ENCODE measurements at regions not wholly inside any gene's neighbourhood (a gene's known extent, or its start where the extent isn't known, plus 50 kb on each side); places are given as distances from the start of the nearest gene placed in this dataset.

DNA sequence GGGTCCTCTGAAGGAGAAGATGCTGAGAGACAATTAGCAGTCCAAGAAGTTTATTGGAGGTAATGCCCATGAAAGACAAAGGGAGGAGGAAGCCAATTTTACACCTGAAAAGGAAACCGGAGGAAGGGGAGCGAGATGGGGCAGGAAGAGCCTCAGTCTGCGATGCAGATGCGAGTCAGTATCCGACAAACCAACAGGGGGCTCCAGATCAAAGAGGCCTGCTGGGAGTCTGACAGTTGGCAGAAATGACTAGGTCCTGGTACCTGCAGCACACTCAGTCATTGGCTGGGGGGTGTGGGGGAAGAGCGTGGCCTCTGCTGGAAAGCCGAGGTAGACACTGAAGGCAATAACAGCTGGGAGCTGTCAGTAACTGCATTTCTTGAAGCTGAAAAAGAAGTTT is 231.1 kb upstream of the CENPE start:
- no peaks in the 10 kb centered on the region for H3K36me3 ChIP-seq
- H3K27ac ChIP-seq, result no peak overlapping the region
- H3K27me3 ChIP-seq, result no peaks in the 10 kb centered on the region
- H3K4me1 ChIP-seq, result peaks cover 0 to 6% (median 0%) of the 10 kb centered on the region in 4 donors
- no peaks in the 10 kb centered on the region for H3K9me3 ChIP-seq
- DNase-seq, result no peak
- H3K4me3 ChIP-seq, result no peak overlapping the region
- intact Hi-C loops (cut with DNase I; ENCODE audit: low total_unique reads), result no loop called here
- 54 to 68% (median 58%) methylated on average over 7 of the region's 7 CpGs for WGBS, 5 donors
- no peak for TF ChIP-seq POLR2A (IDR thresholded peaks at IDR 0.05)
- TF ChIP-seq, protein P1, sequence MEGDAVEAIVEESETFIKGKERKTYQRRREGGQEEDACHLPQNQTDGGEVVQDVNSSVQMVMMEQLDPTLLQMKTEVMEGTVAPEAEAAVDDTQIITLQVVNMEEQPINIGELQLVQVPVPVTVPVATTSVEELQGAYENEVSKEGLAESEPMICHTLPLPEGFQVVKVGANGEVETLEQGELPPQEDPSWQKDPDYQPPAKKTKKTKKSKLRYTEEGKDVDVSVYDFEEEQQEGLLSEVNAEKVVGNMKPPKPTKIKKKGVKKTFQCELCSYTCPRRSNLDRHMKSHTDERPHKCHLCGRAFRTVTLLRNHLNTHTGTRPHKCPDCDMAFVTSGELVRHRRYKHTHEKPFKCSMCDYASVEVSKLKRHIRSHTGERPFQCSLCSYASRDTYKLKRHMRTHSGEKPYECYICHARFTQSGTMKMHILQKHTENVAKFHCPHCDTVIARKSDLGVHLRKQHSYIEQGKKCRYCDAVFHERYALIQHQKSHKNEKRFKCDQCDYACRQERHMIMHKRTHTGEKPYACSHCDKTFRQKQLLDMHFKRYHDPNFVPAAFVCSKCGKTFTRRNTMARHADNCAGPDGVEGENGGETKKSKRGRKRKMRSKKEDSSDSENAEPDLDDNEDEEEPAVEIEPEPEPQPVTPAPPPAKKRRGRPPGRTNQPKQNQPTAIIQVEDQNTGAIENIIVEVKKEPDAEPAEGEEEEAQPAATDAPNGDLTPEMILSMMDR (IDR thresholded peaks at IDR 0.05), result no peak
- TF ChIP-seq EP300 (IDR thresholded peaks at IDR 0.05), result no peak
- no peak for TF ChIP-seq POLR2AphosphoS5 (IDR thresholded peaks at IDR 0.05)

GRCh38 chr4:103425406-103425805 is 227.3 kb upstream of the CENPE start:
- 55 to 81% (median 71%) methylated on average over 1 of the region's 1 CpG for WGBS, 5 donors
- H3K27me3 ChIP-seq, result no peaks in the 10 kb centered on the region
- H3K36me3 ChIP-seq, result no peaks in the 10 kb centered on the region
- peak overlapping the region in 1 of 5 donors; percentile 29 for H3K27ac ChIP-seq
- no peak for DNase-seq
- no peak overlapping the region for H3K4me3 ChIP-seq
- TF ChIP-seq, protein P1 (IDR thresholded peaks at IDR 0.05), result no peak
- TF ChIP-seq EP300 (IDR thresholded peaks at IDR 0.05), result no peak
- H3K9me3 ChIP-seq, result no peaks in the 10 kb centered on the region
- peaks cover 0 to 6% (median 0%) of the 10 kb centered on the region in 4 donors for H3K4me1 ChIP-seq
- intact Hi-C loops (cut with DNase I; ENCODE audit: low total_unique reads), result no loop called here

DNA sequence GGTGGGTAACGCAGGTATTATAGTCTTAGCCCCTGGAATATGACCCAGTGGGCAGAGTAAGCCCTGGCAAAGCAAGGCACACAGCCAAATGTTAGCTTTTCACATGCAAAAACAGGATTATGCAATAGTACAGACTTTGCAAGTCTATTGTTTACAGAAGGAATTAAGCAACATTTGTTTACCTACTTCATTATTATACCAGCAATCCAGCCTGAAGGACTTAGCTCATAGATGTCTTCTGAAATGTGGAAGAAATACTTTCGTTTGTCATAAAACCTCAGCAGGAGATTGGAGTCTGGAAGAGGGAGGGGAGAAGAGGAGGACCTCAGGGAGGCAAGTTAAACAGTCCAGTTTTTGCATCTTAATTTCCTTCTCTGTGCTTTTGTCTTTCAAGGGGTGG is 226.7 kb upstream of the CENPE start:
- peak overlapping the region in 1 of 5 donors; percentile 29 for H3K27ac ChIP-seq
- peaks cover 0 to 6% (median 0%) of the 10 kb centered on the region in 4 donors for H3K4me1 ChIP-seq
- TF ChIP-seq, protein P1 (IDR thresholded peaks at IDR 0.05), result no peak
- no peak for TF ChIP-seq EP300 (IDR thresholded peaks at IDR 0.05)
- TF ChIP-seq POLR2AphosphoS5 (IDR thresholded peaks at IDR 0.05), result no peak
- no peak for TF ChIP-seq POLR2A (IDR thresholded peaks at IDR 0.05)
- peak; percentile 32 to 46 for DNase-seq
- no peaks in the 10 kb centered on the region for H3K27me3 ChIP-seq
- H3K36me3 ChIP-seq, result no peaks in the 10 kb centered on the region
- intact Hi-C loops (cut with DNase I; ENCODE audit: low total_unique reads), result no loop called here
- no peaks in the 10 kb centered on the region for H3K9me3 ChIP-seq
- H3K4me3 ChIP-seq, result no peak overlapping the region
- 10 to 30% (median 27%) methylated on average over 2 of the region's 2 CpGs for WGBS, 5 donors

DNA sequence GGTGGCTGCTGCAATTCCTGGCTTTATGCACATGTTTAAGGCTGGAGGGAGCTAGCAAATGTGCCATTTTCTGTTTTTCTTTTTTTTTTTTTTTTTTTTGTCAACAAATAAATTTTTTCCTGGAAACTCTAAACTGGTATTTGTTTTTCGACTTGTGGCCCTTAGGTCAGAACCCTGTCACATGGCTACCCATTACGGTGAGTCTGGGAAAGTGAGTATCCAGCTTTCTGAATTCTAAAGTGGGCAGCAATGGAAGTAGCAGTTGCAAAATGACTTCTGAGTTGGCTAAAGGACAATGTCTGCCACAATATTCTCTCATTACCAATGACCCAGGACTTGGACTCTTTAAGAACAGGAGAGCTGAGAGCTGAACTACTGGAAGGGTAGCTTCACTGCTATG is 225.1 kb upstream of the CENPE start:
- intact Hi-C loops (cut with DNase I; ENCODE audit: low total_unique reads), result no loop called here
- Histone ChIP-seq H3K9me3 (no peaks in the 10 kb centered on the region), H3K27me3 (no peaks in the 10 kb centered on the region), H3K4me3 (no peak overlapping the region), H3K36me3 (no peaks in the 10 kb centered on the region), H3K4me1 (peaks cover 0 to 6% (median 0%) of the 10 kb centered on the region in 4 donors), H3K27ac (no peak overlapping the region)
- no peak for DNase-seq
- WGBS, 5 donors, result 74 to 86% (median 80%) methylated on average over 2 of the region's 2 CpGs
- TF ChIP-seq EP300 (IDR thresholded peaks at IDR 0.05), result no peak
- TF ChIP-seq POLR2AphosphoS5 (IDR thresholded peaks at IDR 0.05), result no peak
- TF ChIP-seq POLR2A (IDR thresholded peaks at IDR 0.05), result no peak
- TF ChIP-seq, protein P1 (IDR thresholded peaks at IDR 0.05), result no peak

Data from stomach (tissue), 8 donors.